ENCODE measurements at regions not wholly inside any gene's neighbourhood (a gene's known extent, or its start where the extent isn't known, plus 50 kb on each side); places are given as distances from the start of the nearest gene placed in this dataset.

DNA sequence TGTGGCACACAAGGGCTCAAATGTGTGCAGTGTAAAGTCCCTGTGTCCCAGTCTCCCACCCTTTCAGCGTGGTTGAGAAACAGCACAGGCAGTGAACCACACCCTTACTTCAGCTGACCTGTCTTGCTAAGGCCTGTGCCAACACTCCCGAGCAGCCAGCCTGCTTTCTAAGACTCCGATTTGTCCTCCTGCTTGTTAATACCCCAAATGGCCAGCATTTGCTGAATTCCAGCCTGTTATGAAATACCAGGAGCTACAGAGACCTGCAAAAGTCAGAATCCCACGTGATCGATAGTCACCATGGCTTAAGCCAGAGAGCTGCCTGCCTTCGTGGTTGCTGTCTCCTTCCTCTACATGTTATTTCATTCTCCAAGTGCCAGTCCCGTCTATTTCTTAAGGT lies 200.5 kb downstream of the FGF9 start (continued):
- TF ChIP-seq FOSL2 (IDR thresholded peaks at IDR 0.05; ENCODE audit: borderline replicate concordance, low read depth) (no peak), JUND (IDR thresholded peaks at IDR 0.05) (no peak)

DNA sequence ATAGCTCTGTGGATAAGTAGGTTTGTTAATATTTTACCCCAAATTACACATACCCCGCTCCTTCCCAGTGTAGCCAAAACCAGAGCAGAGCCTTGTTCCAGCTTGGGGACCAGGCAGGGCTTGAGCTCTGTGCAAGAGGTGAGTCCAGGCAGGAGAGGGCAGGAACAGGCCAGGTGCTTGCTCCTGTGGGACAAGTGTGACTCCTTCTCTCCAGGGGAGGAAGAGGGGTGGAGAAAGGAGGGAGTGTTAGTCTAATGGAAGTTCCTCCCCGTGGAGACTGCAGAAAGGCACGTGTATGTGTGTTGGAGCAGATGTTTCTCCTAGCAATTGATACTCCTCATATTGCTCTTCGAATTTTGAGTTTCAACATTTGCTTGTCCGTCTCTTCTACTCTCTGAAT lies 201.0 kb downstream of the FGF9 start:
- POLR2A ChIA-PET = no interaction called here
- DNase-seq = no peak
- Histone ChIP-seq H3K9me3 (no peaks in the 10 kb centered on the region), H3K79me2 (ENCODE audit: insufficient read depth) (no peaks in the 10 kb centered on the region), H3K36me3 (replicated peaks in 1 of 2; ENCODE audit: control insufficient read depth in 1 of 2, insufficient read depth in 2 of 2, low read length in 1 of 2) (no peaks in the 10 kb centered on the region), H3K4me2 (no peak overlapping the region), H3K9me2 (no peaks in the 10 kb centered on the region), H3K27me3 (ENCODE audit: insufficient read depth) (peaks cover 8% of the 10 kb centered on the region; the same call in 1 of the 2 replicates), H3K4me3 (ENCODE audit: low read depth in 2 of 2, low read length in 1 of 2) (no peak overlapping the region), H4K20me1 (ENCODE audit: insufficient read depth) (no peaks in the 10 kb centered on the region), H2AFZ (ENCODE audit: low read depth) (no peak overlapping the region), H3F3A (replicated peaks; ENCODE audit: insufficient read depth) (no peaks in the 10 kb centered on the region), H3K27ac (ENCODE audit: low read depth in 2 of 2, low read length in 1 of 2) (no peak overlapping the region), H3K9ac (no peak overlapping the region), H3K4me1 (ENCODE audit: control insufficient read depth in 1 of 2, insufficient read depth in 2 of 2, low read depth in 1 of 2, low read length in 1 of 2) (no peaks in the 10 kb centered on the region)
- WGBS (ENCODE audit: low lambda C conversion rate) = 1% methylated on average over 5 of the region's 5 CpGs
- TF ChIP-seq SIN3A (IDR thresholded peaks at IDR 0.05; ENCODE audit: borderline replicate concordance, low read depth, low read length) (no peak), JUND (IDR thresholded peaks at IDR 0.05) (no peak), NRF1 (IDR thresholded peaks at IDR 0.05; ENCODE audit: low read depth, low read length) (no peak), FOXJ3 (CRISPR knock-in tag; IDR thresholded peaks at IDR 0.05) (no peak), FOSL2 (IDR thresholded peaks at IDR 0.05; ENCODE audit: borderline replicate concordance, low read depth) (no peak), CHD2 (IDR thresholded peaks at IDR 0.05; ENCODE audit: low read length, partially characterized antibody) (no peak), POLR2AphosphoS5 (IDR thresholded peaks at IDR 0.05; ENCODE audit: low read depth, low read length) (no peak), GATA2 (CRISPR knock-in tag; IDR thresholded peaks at IDR 0.05) (no peak)
- TF ChIP-seq, protein P1, sequence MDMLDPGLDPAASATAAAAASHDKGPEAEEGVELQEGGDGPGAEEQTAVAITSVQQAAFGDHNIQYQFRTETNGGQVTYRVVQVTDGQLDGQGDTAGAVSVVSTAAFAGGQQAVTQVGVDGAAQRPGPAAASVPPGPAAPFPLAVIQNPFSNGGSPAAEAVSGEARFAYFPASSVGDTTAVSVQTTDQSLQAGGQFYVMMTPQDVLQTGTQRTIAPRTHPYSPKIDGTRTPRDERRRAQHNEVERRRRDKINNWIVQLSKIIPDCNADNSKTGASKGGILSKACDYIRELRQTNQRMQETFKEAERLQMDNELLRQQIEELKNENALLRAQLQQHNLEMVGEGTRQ (IDR thresholded peaks at IDR 0.05; ENCODE audit: borderline replicate concordance, low read depth, low read length) = no peak
- TF ChIP-seq, protein P2, sequence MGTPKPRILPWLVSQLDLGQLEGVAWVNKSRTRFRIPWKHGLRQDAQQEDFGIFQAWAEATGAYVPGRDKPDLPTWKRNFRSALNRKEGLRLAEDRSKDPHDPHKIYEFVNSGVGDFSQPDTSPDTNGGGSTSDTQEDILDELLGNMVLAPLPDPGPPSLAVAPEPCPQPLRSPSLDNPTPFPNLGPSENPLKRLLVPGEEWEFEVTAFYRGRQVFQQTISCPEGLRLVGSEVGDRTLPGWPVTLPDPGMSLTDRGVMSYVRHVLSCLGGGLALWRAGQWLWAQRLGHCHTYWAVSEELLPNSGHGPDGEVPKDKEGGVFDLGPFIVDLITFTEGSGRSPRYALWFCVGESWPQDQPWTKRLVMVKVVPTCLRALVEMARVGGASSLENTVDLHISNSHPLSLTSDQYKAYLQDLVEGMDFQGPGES (IDR thresholded peaks at IDR 0.05; ENCODE audit: low read depth, low read length) = no peak
- TF ChIP-seq, protein P3, sequence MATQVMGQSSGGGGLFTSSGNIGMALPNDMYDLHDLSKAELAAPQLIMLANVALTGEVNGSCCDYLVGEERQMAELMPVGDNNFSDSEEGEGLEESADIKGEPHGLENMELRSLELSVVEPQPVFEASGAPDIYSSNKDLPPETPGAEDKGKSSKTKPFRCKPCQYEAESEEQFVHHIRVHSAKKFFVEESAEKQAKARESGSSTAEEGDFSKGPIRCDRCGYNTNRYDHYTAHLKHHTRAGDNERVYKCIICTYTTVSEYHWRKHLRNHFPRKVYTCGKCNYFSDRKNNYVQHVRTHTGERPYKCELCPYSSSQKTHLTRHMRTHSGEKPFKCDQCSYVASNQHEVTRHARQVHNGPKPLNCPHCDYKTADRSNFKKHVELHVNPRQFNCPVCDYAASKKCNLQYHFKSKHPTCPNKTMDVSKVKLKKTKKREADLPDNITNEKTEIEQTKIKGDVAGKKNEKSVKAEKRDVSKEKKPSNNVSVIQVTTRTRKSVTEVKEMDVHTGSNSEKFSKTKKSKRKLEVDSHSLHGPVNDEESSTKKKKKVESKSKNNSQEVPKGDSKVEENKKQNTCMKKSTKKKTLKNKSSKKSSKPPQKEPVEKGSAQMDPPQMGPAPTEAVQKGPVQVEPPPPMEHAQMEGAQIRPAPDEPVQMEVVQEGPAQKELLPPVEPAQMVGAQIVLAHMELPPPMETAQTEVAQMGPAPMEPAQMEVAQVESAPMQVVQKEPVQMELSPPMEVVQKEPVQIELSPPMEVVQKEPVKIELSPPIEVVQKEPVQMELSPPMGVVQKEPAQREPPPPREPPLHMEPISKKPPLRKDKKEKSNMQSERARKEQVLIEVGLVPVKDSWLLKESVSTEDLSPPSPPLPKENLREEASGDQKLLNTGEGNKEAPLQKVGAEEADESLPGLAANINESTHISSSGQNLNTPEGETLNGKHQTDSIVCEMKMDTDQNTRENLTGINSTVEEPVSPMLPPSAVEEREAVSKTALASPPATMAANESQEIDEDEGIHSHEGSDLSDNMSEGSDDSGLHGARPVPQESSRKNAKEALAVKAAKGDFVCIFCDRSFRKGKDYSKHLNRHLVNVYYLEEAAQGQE (IDR thresholded peaks at IDR 0.05; ENCODE audit: low read depth, low read length) = no peak
- CTCF ChIA-PET = interaction anchor here (1.2 kb wide), 1 partner anchor 23 kb away, joined by 4 read pairs; no protein-coding TSS in a partner anchor

Data from SK-N-SH (cell line).